ENCODE measurements at regions not wholly inside any gene's neighbourhood (a gene's known extent, or its start where the extent isn't known, plus 50 kb on each side); places are given as distances from the start of the nearest gene placed in this dataset.

- TF ChIP-seq CTCF (IDR thresholded peaks at IDR 0.05) = no peak
- no peak for TF ChIP-seq POLR2AphosphoS5 (IDR thresholded peaks at IDR 0.05; ENCODE audit: low read depth, low read length)
- TF ChIP-seq TCF7L2 (IDR thresholded peaks at IDR 0.05; ENCODE audit: low read depth, low read length) = no peak
- no peak for TF ChIP-seq SIN3A (IDR thresholded peaks at IDR 0.05; ENCODE audit: borderline replicate concordance, insufficient read depth, low read depth, low read length)
Observed at GRCh38 chr6:4599924-4600323, 176.3 kb upstream of the CDYL start.

Measured in Panc1 (cell line).